ENCODE measurements at regions not wholly inside any gene's neighbourhood (a gene's known extent, or its start where the extent isn't known, plus 50 kb on each side); places are given as distances from the start of the nearest gene placed in this dataset.
"Not testable (repeated sequence)": the region's sequence is repeated elsewhere in the genome, so short reads cannot be mapped to it uniquely, and the experiment has no call there.

DNA sequence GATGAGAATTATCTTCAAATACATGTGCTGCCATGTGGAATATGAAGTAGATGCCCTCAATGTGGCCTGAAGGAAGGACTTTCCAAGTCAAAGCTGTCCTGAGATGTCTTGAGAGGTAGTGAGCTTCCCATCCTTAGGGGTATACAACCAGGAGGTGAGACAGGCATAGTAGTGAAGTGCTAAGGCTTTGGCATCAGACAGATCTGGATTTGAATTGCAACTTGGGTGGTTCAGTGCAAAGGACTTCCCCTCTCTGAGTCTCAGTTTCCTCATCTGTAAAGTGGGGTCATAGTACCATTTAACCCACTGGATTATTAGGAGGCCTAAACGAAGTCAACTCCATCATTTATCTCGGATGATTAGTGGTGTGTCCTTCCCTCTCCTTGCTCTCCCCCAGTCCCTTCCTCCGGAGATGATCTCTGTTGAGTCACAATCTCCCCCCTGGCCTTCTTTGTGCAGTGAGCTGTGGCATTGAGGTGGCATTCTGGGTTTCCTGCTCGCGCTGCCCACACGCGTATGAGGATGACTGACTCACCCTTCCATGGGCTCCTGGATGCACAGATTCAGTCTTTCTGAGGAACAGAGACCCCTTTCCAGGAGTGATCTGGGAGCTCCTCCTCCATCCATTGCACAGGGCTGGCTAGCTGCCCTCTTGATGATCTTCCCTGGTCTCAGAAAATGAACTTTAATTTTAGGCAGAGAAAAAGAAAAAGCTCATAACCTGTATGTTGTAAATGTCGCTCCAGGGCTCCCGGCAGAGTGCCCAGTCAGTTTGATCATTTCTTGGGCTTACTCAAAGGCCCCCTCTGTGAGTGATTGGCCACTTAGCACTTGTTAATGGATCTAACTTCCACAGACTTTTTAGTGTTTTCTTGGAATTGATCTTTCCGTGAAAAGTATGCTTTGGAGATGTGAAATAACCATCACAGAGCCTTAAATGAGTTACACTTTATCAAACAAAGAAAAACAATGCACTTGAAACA is 354.6 kb downstream of the PTPRU start:
- Histone ChIP-seq H3K9ac (ENCODE audit: insufficient read length, low read depth) (no peak overlapping the region), H3K9me3 (ENCODE audit: insufficient read depth, low read length) (no peaks in the 10 kb centered on the region), H3K4me1 (ENCODE audit: insufficient read depth, insufficient read length) (peaks cover 4% of the 10 kb centered on the region), H3K36me3 (ENCODE audit: insufficient read depth, insufficient read length, low read length) (no peaks in the 10 kb centered on the region), H3K4me3 (ENCODE audit: insufficient read length, low read depth) (no peak overlapping the region), H3K27me3 (ENCODE audit: insufficient read depth, insufficient read length) (no peaks in the 10 kb centered on the region)
- no peak for DNase-seq (ENCODE audit: low read depth, low spot score)
- TF ChIP-seq YY1 (IDR thresholded peaks at IDR 0.05; ENCODE audit: insufficient read depth, insufficient read length): no peak
- TF ChIP-seq ZNF274 (IDR thresholded peaks at IDR 0.05; ENCODE audit: low read depth, low read length): no peak
- TF ChIP-seq SUZ12 (IDR thresholded peaks at IDR 0.05; ENCODE audit: extremely low read depth, insufficient read depth, insufficient read length): no peak

DNA sequence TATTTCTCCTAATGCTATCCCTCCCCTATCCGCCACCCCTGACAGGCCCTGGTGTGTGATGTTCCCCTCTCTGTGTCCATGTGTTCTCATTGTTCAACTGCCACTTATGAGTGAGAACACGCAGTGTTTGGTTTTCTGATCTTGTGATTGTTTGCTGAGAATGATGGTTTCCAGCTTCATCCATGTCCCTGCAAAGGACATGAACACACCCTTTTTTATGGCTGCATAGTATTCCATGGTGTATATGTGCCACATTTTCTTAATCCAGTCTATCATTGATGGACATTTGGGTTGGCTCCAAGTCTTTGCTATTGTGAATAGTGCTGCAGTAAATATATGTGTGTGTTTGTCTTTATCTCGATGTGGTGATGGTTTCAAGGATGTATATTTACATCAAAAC is 353.4 kb downstream of the PTPRU start:
- not testable (repeated sequence) for H3K27me3 ChIP-seq (ENCODE audit: insufficient read depth, insufficient read length); H3K4me3 ChIP-seq (ENCODE audit: insufficient read length, low read depth); H3K9me3 ChIP-seq (ENCODE audit: insufficient read depth, low read length); H3K9ac ChIP-seq (ENCODE audit: insufficient read length, low read depth); H3K4me1 ChIP-seq (ENCODE audit: insufficient read depth, insufficient read length); DNase-seq (ENCODE audit: low read depth, low spot score); H3K36me3 ChIP-seq (ENCODE audit: insufficient read depth, insufficient read length, low read length)

DNA sequence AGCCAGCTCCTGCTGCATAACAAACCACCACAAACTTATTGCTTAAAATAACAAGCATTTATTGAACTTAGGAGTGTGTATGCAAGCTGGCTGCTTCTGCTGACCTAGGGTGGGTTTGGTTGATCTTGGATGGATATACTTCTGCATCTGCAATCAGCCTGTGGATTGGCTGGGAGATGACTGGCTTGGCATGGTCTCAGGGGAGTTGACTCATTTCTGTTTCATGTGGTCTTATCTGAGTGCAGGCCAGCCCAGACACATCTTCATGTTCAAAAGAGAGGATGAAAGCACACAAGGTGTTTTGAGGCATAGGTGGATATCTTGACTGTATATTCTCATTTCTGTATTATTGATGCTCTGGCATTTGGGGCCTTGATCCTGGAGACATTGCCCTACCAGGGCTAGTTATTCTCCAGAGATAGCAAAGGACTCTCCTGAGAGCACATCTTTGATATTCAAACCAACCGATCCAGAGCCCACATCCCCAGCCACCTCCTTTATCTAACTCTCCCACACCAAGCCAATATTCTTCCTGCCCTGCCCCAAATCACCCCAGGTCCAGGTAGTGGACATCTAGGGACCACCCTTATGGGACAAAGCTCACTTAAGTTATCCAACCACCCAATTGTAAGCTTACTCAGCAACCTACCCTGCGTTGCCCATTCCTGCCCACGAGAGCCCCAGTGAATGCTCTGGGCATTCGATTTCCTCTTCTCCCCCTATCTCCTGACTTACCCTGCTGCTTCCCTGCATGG is 350.8 kb downstream of the PTPRU start:
- H3K4me3 ChIP-seq (ENCODE audit: insufficient read length, low read depth): no peak overlapping the region
- no peak for DNase-seq (ENCODE audit: low read depth, low spot score)
- no peak overlapping the region for H3K9ac ChIP-seq (ENCODE audit: insufficient read length, low read depth)
- H3K36me3 ChIP-seq (ENCODE audit: insufficient read depth, insufficient read length, low read length): no peaks in the 10 kb centered on the region
- TF ChIP-seq SUZ12 (IDR thresholded peaks at IDR 0.05; ENCODE audit: extremely low read depth, insufficient read depth, insufficient read length) (no peak), ZNF274 (IDR thresholded peaks at IDR 0.05; ENCODE audit: low read depth, low read length) (no peak), YY1 (IDR thresholded peaks at IDR 0.05; ENCODE audit: insufficient read depth, insufficient read length) (no peak)
- no peaks in the 10 kb centered on the region for H3K27me3 ChIP-seq (ENCODE audit: insufficient read depth, insufficient read length)
- H3K4me1 ChIP-seq (ENCODE audit: insufficient read depth, insufficient read length): peaks cover 4% of the 10 kb centered on the region
- no peaks in the 10 kb centered on the region for H3K9me3 ChIP-seq (ENCODE audit: insufficient read depth, low read length)

DNA sequence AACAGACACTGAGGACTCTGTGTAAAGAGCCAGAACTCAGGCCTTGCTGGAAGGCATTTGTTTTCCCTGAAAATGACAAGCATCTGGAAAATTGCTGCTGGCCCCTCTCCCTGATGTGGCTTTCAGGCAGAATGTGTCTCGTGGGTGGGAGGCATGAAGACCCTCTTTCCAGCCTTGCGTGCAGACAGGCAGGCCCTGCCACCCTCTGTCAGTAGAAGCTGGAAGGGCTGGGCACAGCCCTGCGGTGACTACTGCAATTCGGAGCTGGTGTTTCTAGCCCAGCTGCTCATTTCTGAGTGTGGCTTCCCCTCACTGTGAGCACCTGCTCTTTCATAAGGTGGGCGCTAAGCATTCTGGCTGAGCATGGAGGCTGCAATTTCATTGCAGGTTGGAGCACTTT is 349.9 kb downstream of the PTPRU start:
- Histone ChIP-seq H3K9ac (ENCODE audit: insufficient read length, low read depth) (no peak overlapping the region), H3K27me3 (ENCODE audit: insufficient read depth, insufficient read length) (no peaks in the 10 kb centered on the region), H3K4me3 (ENCODE audit: insufficient read length, low read depth) (no peak overlapping the region), H3K9me3 (ENCODE audit: insufficient read depth, low read length) (no peaks in the 10 kb centered on the region), H3K4me1 (ENCODE audit: insufficient read depth, insufficient read length) (peaks cover 4% of the 10 kb centered on the region), H3K36me3 (ENCODE audit: insufficient read depth, insufficient read length, low read length) (no peaks in the 10 kb centered on the region)
- DNase-seq (ENCODE audit: low read depth, low spot score): no peak
- TF ChIP-seq ZNF274 (IDR thresholded peaks at IDR 0.05; ENCODE audit: low read depth, low read length) (no peak), YY1 (IDR thresholded peaks at IDR 0.05; ENCODE audit: insufficient read depth, insufficient read length) (no peak), SUZ12 (IDR thresholded peaks at IDR 0.05; ENCODE audit: extremely low read depth, insufficient read depth, insufficient read length) (no peak)

GRCh38 chr1:29585656-29586055 is 349.3 kb downstream of the PTPRU start:
- no peak overlapping the region for H3K9ac ChIP-seq (ENCODE audit: insufficient read length, low read depth)
- no peak overlapping the region for H3K4me3 ChIP-seq (ENCODE audit: insufficient read length, low read depth)
- H3K27me3 ChIP-seq (ENCODE audit: insufficient read depth, insufficient read length): no peaks in the 10 kb centered on the region
- no peaks in the 10 kb centered on the region for H3K9me3 ChIP-seq (ENCODE audit: insufficient read depth, low read length)
- TF ChIP-seq ZNF274 (IDR thresholded peaks at IDR 0.05; ENCODE audit: low read depth, low read length) (no peak), YY1 (IDR thresholded peaks at IDR 0.05; ENCODE audit: insufficient read depth, insufficient read length) (no peak), SUZ12 (IDR thresholded peaks at IDR 0.05; ENCODE audit: extremely low read depth, insufficient read depth, insufficient read length) (no peak)
- no peaks in the 10 kb centered on the region for H3K36me3 ChIP-seq (ENCODE audit: insufficient read depth, insufficient read length, low read length)
- DNase-seq (ENCODE audit: low read depth, low spot score): no peak
- H3K4me1 ChIP-seq (ENCODE audit: insufficient read depth, insufficient read length): peaks cover 4% of the 10 kb centered on the region

- no peaks in the 10 kb centered on the region for H3K27me3 ChIP-seq (ENCODE audit: insufficient read depth, insufficient read length)
- no peak for DNase-seq (ENCODE audit: low read depth, low spot score)
Measured at GRCh38 chr1:29585201-29585600, 348.9 kb downstream of the PTPRU start.

GRCh38 chr1:29584776-29585175 is 348.5 kb downstream of the PTPRU start:
- H3K4me1 ChIP-seq (ENCODE audit: insufficient read depth, insufficient read length): peaks cover 4% of the 10 kb centered on the region
- H3K9ac ChIP-seq (ENCODE audit: insufficient read length, low read depth): no peak overlapping the region
- no peaks in the 10 kb centered on the region for H3K9me3 ChIP-seq (ENCODE audit: insufficient read depth, low read length)
- no peak for DNase-seq (ENCODE audit: low read depth, low spot score)
- no peaks in the 10 kb centered on the region for H3K27me3 ChIP-seq (ENCODE audit: insufficient read depth, insufficient read length)
- no peak for TF ChIP-seq SUZ12 (IDR thresholded peaks at IDR 0.05; ENCODE audit: extremely low read depth, insufficient read depth, insufficient read length)
- no peak for TF ChIP-seq YY1 (IDR thresholded peaks at IDR 0.05; ENCODE audit: insufficient read depth, insufficient read length)
- no peak for TF ChIP-seq ZNF274 (IDR thresholded peaks at IDR 0.05; ENCODE audit: low read depth, low read length)
- no peak overlapping the region for H3K4me3 ChIP-seq (ENCODE audit: insufficient read length, low read depth)
- no peaks in the 10 kb centered on the region for H3K36me3 ChIP-seq (ENCODE audit: insufficient read depth, insufficient read length, low read length)

More at GRCh38 chr1:29585201-29585600, 348.9 kb downstream of the PTPRU start:
- TF ChIP-seq YY1 (IDR thresholded peaks at IDR 0.05; ENCODE audit: insufficient read depth, insufficient read length) (no peak), SUZ12 (IDR thresholded peaks at IDR 0.05; ENCODE audit: extremely low read depth, insufficient read depth, insufficient read length) (no peak), ZNF274 (IDR thresholded peaks at IDR 0.05; ENCODE audit: low read depth, low read length) (no peak)
- Histone ChIP-seq H3K36me3 (ENCODE audit: insufficient read depth, insufficient read length, low read length) (no peaks in the 10 kb centered on the region), H3K4me3 (ENCODE audit: insufficient read length, low read depth) (no peak overlapping the region), H3K4me1 (ENCODE audit: insufficient read depth, insufficient read length) (peaks cover 4% of the 10 kb centered on the region), H3K9me3 (ENCODE audit: insufficient read depth, low read length) (no peaks in the 10 kb centered on the region), H3K9ac (ENCODE audit: insufficient read length, low read depth) (no peak overlapping the region)

All from NT2/D1 (cell line).